Activated CD4-positive, CD25-positive, alpha-beta regulatory T cell treated with anti-CD3 and anti-CD28 coated beads, Interleukin-2, amount 50 U/mL, for 16 hours (primary cell): ENCODE measurements at regions not wholly inside any gene's neighbourhood (a gene's known extent, or its start where the extent isn't known, plus 50 kb on each side); places are given as distances from the start of the nearest gene placed in this dataset.

ENCODE experiments used
- DNase-seq: peaks from one replicate; pipeline ENCODE4 v3.0.0-alpha.2; 2020; ENCODE audit warnings: low read depth, low spot score

GRCh38 chr10:111725050-111725449 lies 458.5 kb downstream of the GPAM start:
- no peak for DNase-seq

DNA sequence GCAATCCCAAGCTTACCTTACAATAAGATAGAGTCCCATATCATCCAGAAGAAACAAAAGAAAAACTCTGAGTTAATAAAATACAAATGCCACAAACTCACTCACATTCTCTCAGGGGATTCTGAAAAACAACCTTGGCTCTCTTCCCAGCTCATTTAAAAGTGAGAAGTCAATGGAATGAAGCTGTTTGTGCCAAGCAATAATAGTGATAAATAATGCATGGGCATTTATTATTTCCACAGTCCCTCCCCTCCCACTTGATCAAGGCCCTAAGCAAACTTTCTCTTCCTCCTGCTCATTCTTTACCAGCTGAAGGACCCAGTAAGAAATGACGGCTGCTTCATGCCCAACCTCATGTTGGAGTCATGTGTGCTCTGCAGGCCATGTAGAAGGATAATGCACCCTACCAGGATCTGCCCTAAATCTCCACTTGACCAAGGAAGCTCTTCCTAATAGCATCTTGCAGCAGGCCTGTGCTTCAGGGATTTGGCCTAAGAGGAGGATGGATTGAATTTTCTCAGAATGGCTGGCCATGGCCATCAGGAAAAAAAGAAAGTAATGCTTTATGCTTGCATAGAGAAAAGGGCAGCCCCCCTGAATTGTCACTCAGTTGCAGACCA lies 451.3 kb downstream of the GPAM start:
- no peak for DNase-seq

DNA sequence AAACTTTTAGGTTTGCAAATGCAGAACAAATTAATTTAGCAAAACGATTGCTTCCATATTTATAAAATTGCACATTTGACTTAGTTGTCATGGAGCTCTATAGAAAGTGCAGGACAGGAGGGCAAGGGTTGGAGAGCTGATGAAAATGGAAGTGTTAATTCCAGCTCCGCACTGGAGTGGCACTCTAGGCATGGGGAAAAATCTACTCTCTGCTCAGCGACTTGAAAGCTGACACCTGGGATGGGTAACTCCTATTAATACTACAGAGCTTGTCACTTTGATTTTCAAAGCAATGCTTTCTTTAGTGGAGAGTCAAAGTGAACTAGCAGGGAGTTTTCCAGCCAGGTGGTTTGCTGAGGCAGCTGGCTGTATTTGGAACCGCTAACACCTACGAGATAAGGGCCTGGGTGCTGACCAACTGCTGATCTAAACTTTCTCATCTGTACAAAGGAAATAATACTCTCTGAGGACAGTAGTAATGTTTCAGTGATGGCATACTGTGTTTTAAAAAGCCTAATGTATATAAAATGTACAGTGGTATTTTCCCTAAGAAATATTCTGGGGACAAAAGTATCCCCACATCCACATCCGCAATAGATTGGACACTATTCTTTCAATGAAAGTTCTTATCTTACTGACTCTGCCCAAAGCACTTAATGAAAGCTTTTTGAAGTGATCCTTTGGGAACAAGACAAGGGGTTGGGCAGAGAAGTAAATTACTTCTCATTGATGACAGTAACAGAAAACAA lies 444.3 kb downstream of the GPAM start:
- DNase-seq, result no peak

DNA sequence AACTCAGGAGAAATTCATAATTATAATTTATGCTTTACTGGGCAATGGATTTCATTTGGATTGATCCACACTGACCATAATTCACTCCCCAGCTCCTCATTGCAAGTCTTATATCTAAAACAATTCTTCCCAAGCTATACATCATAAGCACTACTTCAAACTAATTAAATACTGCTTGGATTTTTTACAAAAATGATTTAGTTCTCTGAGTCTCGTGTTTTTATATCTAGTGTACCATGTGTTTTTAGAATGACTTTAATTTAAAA lies 443.8 kb downstream of the GPAM start:
- no peak for DNase-seq

DNA sequence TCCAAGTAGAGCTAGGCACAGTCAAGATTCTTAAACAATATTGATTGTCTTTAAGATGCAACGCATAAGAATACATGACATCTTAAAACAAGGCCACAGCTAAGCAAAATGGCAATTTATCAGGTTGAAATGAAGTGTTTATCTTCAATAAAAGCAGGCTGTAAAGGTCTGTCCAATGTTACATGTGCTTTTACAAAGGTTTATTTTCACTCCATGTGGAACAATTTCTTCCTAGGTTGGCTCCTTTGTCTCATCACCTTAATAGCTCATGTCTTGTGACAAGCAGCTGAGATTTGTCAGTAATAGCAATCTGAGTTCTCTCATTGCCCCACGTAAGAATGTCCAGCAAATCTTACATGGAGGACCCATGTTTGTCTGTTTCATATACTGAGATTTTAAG lies 437.6 kb downstream of the GPAM start:
- no peak for DNase-seq

DNA sequence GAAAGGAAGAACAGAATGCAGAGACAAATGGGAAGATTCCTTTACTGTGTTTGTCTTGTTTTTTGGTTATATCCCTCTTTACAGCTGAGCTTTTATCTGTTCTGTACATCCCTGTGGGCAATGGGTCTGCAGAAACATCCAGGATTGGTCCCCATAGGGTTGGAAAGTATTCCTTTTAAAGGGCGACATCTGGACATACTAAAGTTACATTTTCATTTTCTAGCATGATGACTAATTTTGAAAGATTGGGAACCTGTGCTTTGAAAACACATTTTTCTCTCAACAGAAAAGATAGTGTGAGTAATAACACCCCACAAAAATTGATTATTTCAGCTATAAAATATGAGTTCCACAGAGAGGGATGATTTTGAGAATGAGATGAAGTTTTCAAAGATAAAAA lies 435.8 kb downstream of the GPAM start:
- DNase-seq, result no peak

DNA sequence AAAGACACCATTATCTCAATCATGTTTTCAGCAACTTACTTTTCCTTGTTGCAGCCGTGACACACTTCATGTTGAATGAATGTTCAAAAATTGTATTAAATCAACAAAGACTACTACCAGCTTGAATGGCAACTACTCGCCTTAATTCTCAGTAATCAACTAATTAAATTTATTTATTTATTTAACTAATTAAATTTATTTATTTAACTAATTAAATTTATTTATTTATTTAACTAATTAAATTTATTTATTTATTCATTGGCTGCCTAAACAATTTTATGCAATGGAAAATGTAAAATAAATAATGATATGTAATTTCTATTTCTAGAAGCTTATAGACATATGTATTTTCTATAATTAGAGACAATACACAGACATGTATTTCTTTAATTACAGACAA lies 435.4 kb downstream of the GPAM start:
- DNase-seq, result no peak

DNA sequence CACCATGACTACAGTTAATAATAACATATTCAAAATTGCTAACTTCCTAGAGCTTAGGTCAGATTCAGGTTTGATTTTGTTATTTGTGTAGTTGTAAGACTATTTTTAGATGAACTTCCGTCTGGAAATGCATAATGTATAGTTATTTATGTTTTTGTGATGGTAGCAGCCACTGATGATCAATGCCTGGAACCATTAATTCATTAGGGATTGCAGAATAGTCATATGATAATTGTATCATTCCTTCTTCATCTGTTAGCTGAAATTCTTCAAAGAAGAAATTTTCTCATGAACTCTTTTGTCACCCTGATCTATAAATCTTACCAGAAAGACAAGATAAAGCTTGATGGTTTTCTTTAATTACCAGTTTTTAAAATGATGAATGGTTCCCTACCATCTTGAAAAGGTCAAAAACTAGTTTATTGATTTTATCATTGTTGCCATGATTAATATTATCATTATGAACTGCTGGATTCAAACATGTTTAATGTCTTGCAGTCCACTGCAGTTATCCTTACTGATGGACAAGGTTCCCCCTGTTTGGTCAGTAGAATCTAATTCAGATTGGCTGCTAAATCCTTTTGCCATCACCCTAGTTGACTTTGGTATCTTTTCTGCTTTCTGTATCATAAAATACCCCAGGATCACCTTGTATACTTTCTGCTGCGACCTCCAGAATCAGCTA lies 433.3 kb downstream of the GPAM start:
- DNase-seq, result no peak

DNA sequence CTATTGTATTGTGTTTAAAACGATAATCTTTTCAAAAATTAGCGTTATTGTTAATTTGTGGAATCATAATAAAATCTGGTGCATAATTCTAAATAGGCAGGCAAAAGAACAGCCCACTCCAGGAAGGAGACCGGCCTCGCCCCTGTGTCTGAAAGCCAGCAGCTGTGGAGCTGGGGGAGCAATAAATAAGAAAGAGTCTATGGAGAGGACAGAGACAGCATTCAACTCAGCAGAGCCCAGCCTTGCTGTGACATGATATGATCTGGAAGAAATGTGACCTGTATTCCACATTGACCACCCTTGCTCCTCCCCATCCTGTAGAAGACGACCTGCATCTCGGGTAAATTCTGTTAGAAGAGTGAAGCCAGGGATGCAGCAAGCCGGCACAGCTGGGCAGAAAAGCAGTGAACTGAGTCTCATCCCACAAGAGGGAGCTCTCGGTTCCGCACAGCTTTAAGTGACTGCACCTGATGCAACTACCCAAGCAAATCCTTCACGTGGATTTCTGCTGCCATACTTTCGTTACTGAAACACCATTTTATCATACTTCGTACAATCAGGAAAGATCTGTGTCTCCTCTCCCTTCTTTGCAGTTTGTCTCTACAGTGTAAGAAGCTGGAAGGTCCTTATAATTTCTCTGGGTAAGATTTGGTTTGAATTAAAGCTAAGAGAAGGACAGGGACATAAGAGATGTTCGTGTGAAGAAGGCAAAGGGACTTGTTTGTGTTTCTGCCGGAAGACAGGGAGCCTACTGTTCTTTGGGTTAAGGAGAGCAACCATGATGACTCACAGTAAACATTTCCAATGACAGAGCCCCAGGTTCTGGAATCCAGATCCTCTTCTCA lies 427.1 kb downstream of the GPAM start:
- DNase-seq, result no peak

- DNase-seq, result no peak
Measured at GRCh38 chr10:111758593-111758992, 425.0 kb downstream of the GPAM start.

DNA sequence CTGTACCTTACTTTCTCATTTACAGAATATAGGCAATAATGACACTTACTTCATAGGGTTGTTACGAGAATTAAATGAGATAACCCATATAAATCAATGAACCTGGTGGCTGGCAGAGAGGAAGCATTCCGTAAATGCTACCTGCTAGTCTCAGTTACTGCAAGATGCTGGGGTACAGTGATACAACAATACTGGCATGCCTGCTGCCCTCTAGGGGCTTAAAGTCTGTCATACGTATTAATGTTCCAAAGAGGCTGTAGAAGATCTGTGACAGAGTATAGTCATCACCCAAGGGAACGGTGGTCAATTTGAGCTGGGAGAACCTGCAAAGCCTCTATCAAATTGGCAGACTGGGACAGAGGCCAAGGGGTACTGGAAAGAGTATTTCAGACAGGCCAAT lies 421.5 kb downstream of the GPAM start:
- DNase-seq, result no peak

DNA sequence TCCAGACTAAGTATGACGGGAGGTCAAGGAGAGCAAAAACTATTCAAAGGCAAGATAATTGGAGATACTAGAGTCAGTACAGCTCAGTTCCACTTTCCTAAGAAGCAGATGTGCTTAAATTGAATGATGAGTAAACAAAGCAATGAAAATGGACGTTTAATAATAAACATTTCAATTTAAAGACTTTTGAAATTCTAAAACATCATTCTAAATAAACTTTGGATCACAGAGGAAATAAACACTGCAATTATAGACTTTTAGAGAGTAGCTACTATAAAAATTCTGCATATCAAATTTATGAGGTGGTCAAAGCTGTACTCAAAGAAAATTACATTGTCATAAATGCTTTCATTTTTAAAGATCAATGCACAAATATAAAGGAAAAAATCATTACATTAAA lies 418.3 kb downstream of the GPAM start:
- DNase-seq, result no peak

- DNase-seq, result no peak
Measured at GRCh38 chr10:111766464-111766863, 417.1 kb downstream of the GPAM start.

- no peak for DNase-seq
Measured at GRCh38 chr10:111767661-111768060, 415.9 kb downstream of the GPAM start.

DNA sequence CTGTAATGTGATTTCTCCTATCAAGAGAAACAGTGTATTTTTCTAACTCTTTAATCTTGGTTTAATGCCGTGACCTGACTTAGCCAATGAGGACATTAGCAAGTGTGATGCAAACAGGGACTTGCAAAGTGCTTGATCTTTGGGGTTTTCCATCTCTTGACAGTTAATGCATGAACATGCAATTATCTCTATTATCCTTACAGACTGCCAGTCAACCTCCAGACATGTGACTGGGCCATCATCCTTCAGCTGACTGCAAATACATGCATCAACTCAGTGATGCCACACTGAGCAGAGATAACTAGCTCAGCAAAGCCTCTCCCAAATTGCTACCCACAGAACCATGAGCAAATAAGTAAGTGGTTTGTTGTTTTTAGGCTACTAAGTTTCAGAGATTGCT lies 409.6 kb downstream of the GPAM start:
- no peak for DNase-seq

DNA sequence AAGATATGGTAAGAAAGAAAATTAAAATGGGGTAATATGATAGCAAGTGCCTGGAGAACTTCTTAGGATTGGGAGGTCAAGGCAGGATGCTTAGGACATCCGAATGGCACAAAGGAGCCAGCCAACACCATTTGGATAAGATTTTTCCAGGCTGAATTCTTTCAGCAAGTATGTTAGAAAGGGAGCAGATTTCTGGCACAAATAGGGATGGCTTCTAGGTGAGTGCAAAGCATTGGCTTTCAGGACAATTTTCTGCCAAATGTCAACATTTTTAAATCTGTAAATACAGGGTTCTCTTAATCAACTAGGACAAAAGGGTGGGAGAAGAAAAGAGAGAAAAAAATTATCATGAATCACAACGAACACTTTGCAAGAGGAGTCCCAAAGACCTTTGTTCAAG lies 409.1 kb downstream of the GPAM start:
- no peak for DNase-seq

DNA sequence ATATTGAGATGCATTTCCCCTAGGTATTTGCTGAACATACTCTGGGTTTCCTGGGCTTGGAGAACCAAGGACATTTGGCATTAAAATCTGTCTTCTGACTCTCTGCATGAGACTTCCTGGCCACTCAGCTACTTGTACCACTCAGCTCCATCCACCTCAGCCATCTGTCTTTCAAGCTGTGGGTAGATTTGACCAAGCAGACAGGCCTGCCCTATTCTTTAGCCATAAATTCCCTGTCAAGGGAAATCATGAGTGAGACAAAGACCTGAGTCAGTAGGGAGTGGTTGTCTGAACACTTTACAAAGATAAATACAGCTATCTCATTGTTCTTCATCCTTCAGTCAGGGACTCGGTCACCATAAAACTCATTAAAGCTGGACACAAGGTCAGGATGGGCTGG lies 399.1 kb downstream of the GPAM start:
- no peak for DNase-seq

- no peak for DNase-seq
Measured at GRCh38 chr10:111784946-111785465, 398.6 kb downstream of the GPAM start.

DNA sequence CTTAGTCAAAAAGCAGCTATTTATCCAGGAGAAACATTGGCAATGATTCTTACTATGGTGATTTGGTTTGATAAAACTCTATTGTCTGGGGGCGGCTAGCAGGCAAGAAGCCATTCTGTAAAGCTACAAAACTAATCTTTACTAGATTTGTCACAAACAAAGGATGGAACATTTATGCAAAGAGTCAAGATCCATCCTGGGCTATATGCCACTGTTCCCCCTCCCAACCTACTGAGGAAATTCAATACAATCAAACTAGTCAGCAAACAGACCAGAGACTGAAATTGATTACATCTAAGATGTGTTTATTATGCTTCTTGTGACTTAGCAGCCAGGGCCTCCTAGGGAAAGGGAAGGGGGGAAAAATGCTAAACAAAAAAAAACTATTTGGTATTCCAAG lies 397.6 kb downstream of the GPAM start:
- no peak for DNase-seq

GRCh38 chr10:111789821-111790220 lies 393.7 kb downstream of the GPAM start:
- no peak for DNase-seq

- no peak for DNase-seq
Measured at GRCh38 chr10:111801841-111802240, 381.7 kb downstream of the GPAM start.

- DNase-seq, result no peak
Measured at GRCh38 chr10:111804781-111805180, 378.8 kb downstream of the GPAM start.
